22Rv1 (cell line): ENCODE measurements at regions not wholly inside any gene's neighbourhood (a gene's known extent, or its start where the extent isn't known, plus 50 kb on each side); places are given as distances from the start of the nearest gene placed in this dataset.

ENCODE experiments used
- H3K27ac ChIP-seq: fragments of 450-650 bp; 2 replicates; pipeline ENCODE4 v1.5.1; 2017
- ZFX ChIP-seq: fragments of 450-650 bp; IDR thresholded peaks from 2 replicates; pipeline ENCODE4 v1.6.1; 2017; ENCODE audit warnings: antibody characterized with exemption, borderline replicate concordance
- TF ChIP-seq, protein P1 (sequence below): fragments of 450-650 bp; IDR thresholded peaks from 2 replicates; pipeline ENCODE4 v1.5.1; 2017; ENCODE audit warnings: mild to moderate bottlenecking

DNA sequence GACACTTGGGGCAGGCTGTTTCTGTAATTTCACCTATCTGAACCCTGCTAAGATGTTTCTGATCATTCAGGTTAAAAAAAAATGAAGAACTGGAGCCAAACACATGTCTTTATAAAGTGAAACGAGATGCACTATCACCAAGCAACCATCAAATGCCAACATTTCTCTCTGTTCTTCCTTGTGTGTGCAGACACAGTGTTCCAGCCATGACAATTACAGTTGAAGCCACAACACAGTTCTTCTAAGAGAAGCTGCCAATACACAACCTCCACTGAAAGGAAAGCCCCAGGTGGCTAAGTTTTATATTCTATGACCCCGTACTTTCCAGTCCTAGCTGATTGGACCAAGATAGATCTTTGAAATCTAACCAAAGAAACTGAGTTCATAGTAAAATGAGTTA is 181.8 kb downstream of the RAD51AP2 start:
- TF ChIP-seq ZFX: no peak
- TF ChIP-seq, protein P1, sequence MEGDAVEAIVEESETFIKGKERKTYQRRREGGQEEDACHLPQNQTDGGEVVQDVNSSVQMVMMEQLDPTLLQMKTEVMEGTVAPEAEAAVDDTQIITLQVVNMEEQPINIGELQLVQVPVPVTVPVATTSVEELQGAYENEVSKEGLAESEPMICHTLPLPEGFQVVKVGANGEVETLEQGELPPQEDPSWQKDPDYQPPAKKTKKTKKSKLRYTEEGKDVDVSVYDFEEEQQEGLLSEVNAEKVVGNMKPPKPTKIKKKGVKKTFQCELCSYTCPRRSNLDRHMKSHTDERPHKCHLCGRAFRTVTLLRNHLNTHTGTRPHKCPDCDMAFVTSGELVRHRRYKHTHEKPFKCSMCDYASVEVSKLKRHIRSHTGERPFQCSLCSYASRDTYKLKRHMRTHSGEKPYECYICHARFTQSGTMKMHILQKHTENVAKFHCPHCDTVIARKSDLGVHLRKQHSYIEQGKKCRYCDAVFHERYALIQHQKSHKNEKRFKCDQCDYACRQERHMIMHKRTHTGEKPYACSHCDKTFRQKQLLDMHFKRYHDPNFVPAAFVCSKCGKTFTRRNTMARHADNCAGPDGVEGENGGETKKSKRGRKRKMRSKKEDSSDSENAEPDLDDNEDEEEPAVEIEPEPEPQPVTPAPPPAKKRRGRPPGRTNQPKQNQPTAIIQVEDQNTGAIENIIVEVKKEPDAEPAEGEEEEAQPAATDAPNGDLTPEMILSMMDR: no peak
- H3K27ac ChIP-seq: no peak overlapping the region

- TF ChIP-seq ZFX: no peak
- H3K27ac ChIP-seq: no peak overlapping the region
These were observed 183.9 kb downstream of the RAD51AP2 start for GRCh38 chr2:17334300-17334699.

GRCh38 chr2:17331636-17332035 is 186.6 kb downstream of the RAD51AP2 start:
- no peak overlapping the region for H3K27ac ChIP-seq
- TF ChIP-seq ZFX: no peak
- TF ChIP-seq, protein P1: no peak

DNA sequence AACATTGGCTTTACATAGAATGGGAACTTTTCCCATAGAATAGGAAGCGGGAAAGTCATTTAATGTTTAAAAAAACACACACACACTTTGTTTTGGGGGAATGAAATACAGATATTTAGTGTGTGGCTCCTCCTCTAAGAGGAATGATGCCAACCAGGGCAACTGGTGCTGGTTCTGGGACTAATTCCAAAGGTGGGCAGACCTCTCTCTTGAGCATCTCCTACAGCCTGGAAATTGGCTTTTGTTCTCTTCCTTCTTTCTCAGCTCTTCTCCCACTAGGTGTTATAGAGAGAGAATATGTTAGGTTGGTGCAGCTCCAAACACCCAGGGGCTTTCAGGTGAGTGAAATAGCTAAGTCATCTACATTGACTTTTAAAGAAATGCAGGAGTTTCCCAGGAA is 190.1 kb downstream of the RAD51AP2 start:
- TF ChIP-seq, protein P1: no peak
- no peak for TF ChIP-seq ZFX
- no peak overlapping the region for H3K27ac ChIP-seq

GRCh38 chr2:17327649-17328048 is 190.6 kb downstream of the RAD51AP2 start:
- TF ChIP-seq, protein P1: no peak
- no peak for TF ChIP-seq ZFX
- H3K27ac ChIP-seq: 0 out of 2 replicates have a peak overlapping the region, but pooled peaks have one; percentile 52

GRCh38 chr2:17326717-17327116 is 191.5 kb downstream of the RAD51AP2 start:
- TF ChIP-seq, protein P1: no peak
- no peak for TF ChIP-seq ZFX
- H3K27ac ChIP-seq: peak overlapping the region; percentile 52

DNA sequence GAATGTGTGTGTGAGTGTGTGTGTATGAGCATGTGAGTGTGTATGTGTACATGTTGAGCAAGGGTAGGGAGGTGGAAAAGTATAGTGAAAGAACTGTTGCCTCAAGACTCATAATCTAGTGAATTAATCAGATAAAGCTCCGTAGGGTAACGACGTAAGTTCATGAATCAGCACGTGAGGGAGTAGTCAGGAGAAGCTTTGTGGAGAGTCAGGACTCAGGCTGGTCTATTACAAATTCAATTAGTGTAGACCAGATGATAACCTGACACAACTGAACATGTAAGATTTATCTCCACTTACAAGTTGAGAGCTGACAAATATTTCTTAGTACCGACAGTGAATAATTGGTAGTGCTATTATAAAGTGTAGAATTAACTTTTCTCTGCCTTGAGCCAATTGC is 194.5 kb downstream of the RAD51AP2 start:
- TF ChIP-seq, protein P1: no peak
- no peak for TF ChIP-seq ZFX
- H3K27ac ChIP-seq: no peak overlapping the region

DNA sequence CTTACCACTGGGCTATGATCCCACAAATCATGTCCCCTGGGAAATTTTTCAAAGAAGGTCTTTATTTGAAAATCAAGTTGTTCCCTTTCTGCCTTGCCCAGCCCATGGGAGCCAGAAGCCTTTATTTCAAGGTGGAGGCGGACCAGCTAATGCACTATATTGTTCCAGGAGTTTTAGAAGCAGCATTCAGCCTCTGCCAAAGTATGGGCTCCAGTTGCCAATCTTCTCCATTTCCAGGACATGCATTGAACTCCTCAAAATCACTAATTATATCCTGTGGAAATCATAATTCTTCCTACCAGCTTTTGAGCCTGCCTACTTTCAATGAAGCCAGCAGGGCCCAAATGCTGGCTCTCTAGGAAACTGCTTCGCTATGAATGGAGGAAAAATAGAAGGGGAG is 195.8 kb downstream of the RAD51AP2 start:
- no peak overlapping the region for H3K27ac ChIP-seq
- no peak for TF ChIP-seq ZFX
- TF ChIP-seq, protein P1: no peak
